Jurkat, Clone E6-1 (cell line): ENCODE measurements at regions not wholly inside any gene's neighbourhood (a gene's known extent, or its start where the extent isn't known, plus 50 kb on each side); places are given as distances from the start of the nearest gene placed in this dataset.

Source experiments
- DNase-seq: peaks from one replicate; pipeline ENCODE4 v3.0.0-alpha.2; 2011; ENCODE audit warnings: low read depth, low spot score
- H3K4me3 ChIP-seq: 2 replicates; pipeline ENCODE4 v1.5.1; 2011; ENCODE audit warnings: mild to moderate bottlenecking, low read length, control low read depth, moderate library complexity

DNA sequence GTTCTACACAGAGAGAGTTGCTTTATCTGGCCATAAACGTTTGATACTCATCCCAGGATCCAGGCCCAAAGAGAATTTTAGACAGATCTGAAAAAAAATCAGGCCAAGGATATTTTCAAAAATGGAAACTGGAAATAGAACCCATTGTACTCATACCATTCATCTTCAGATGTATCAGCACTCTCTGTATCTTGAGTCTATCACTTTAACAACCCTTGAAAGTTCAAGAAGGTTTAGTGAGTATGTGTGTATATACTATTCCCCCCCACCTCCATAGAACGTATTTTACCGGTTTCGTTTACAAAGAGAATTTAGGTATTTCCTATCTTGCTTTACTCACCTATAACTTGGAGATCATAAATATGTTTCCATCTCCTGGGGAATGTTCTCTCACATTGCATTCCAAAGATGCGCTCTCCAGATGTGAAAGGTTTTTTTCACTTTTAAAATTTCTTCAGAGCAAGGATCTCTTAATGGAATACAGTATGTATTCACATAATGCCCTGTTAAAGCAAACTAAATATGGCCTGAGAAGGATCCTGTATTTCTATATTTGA, 105.5 kb upstream of the TUT7 start:
- no peak overlapping the region for H3K4me3 ChIP-seq

DNA sequence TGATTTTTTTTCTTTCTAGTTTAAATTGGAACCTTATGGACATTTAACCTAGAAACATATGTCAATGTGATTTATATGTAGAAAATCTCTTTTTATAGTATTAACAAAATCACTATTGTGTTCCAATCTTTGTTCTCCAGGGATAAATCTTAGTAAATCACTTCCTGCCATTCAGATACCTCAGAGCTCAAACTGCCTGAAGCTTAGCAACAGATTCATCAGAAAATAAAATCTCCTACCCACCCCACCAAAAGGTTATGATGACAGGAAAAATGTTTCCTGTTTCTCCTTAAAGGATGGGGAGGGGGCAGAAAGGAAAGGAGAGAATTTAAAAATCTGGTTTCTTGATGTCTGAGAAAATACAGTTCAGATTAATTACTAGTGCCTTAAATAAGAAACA, 105.0 kb upstream of the TUT7 start:
- H3K4me3 ChIP-seq: no peak overlapping the region
- DNase-seq: no peak

More for the DNA sequence above, 105.5 kb upstream of the TUT7 start:
- DNase-seq: no peak

GRCh38 chr9:86458191-86458855, 104.1 kb upstream of the TUT7 start:
- H3K4me3 ChIP-seq: no peak overlapping the region
- no peak for DNase-seq

DNA sequence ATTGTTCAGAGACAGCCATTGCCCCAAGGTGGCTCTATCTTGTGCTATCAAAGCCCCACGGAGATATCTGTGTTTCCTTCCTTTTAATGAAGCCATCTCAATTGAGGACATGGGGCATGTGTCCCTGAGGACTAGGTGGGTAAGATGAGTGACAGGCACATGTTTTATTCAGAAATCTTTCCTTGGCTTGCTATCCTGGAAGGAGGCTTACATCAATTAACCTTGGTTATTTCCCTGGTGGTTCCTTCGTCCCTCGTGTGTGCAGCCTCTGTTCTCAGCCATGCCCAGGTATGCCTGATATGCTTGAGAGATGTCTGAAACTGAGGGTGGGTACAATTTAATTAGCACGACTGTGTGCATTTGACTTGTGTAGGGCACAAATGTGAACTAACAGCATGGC, 102.2 kb upstream of the TUT7 start:
- DNase-seq: no peak
- H3K4me3 ChIP-seq: no peak overlapping the region

GRCh38 chr9:86454701-86455615, 100.7 kb upstream of the TUT7 start:
- no peak overlapping the region for H3K4me3 ChIP-seq
- no peak for DNase-seq

DNA sequence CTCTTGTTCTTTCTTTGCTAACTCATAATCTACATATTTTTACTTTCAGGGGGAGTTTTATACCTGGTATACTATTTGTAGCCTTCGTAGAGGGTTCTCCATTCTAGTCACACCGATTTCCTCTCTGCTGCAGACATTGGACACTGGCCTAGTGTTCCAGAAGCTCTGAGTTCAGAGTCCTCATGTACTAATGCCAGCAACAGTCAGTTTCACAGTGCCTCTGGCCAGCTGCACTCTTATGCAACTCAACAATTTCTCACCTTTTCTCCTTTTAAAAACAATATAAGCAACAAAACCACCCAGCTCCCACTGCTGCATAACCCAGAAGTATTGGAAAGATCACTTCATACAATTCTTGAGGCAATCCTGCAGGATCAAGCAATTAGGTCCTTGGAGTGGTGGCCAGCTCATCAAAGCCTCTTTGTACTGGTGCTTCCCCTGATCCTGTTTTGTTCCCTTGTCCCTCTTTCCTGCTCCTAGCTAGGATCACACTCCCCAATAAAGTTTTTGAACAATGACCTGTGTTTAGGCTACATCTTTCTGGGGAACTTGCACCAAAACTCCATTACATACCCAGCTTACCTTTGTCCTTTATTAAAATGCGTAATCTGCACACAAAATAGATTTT, 98.1 kb upstream of the TUT7 start:
- DNase-seq: no peak
- no peak overlapping the region for H3K4me3 ChIP-seq

DNA sequence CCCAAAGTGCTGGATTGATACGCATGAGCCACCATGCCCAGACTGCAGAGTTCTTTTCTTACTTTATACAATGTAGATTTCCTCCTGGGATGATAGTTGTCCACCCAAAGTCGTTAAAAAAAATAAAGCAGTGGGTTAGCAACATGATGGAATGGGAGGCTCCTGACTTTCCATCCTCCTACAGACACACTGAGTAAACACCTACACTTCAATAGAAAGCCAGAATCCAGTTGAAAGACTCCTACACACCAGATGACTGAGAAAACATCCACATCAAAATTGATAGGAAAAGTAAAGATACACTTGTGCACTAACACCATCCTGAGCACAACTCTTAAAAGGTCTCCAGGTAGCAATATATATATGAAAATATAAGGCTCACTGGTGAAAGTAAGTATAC, 95.0 kb upstream of the TUT7 start:
- H3K4me3 ChIP-seq: no peak overlapping the region
- no peak for DNase-seq

GRCh38 chr9:86445671-86446070, 91.5 kb upstream of the TUT7 start:
- H3K4me3 ChIP-seq: no peak overlapping the region
- no peak for DNase-seq

GRCh38 chr9:86443992-86444391, 89.8 kb upstream of the TUT7 start:
- DNase-seq: no peak
- H3K4me3 ChIP-seq: no peak overlapping the region

DNA sequence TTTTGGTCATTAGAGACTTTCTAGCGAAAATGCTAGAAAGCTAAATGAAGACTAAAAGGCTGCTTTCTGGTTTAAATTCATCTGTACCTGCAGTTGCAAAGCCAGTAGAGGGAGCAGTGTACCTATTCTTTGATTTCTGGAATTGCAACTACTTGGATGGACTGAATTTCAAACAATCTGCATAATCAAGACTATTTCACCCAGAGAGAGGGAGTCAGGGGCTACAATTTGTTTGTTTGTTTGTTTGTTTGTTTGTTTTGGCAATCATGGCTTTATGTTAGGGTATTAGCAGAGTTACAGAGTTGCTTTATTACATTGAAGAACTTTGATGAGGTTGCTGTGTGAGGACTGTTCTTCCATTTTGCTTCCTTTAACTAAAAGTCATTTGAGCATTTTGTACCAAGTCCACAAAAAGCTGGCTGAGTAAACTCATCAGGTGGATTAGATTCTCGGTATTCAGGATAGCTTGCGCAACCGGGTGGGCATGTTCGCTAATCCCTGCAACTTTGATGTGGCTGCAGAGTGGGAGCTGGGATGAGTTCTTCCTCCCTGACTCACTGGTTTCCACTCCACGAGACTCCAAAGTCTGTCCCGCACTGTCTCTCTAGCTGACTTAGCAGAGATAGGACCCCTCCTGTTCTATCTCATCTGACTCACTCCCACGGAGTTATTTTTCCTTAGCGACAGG, 80.0 kb upstream of the TUT7 start:
- H3K4me3 ChIP-seq: no peak overlapping the region
- DNase-seq: peak; percentile 34

DNA sequence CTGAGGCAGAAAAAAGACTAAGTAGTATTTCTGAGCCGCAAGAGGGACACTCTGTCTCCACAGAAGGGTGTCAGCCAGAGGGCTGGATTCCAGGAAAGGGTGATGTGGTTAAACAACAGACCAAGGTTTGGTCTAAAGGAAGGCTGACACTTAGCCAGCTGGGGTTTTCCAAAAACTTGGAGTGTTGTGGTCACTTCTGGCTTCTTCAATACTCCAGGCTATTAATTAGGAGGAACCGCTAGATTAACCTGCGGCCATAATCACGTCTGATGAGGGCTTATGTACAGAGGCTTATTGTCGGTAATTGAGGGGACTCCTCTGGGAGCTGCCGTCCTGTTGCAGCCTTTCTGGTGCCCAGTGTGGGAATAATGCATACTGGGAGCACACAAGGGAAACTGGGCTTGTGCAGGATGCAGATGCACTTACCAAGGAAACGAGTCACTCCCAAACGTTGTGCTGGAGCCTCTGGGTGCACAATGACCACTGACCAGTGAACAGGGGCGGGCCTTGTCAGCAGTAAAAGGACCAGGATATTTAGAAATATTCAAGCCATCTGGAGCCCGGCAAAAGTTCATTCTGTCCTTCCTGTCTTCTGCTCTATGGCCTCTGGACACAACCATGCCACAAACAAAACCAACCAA, 70.2 kb upstream of the TUT7 start:
- DNase-seq: no peak
- H3K4me3 ChIP-seq: no peak overlapping the region

DNA sequence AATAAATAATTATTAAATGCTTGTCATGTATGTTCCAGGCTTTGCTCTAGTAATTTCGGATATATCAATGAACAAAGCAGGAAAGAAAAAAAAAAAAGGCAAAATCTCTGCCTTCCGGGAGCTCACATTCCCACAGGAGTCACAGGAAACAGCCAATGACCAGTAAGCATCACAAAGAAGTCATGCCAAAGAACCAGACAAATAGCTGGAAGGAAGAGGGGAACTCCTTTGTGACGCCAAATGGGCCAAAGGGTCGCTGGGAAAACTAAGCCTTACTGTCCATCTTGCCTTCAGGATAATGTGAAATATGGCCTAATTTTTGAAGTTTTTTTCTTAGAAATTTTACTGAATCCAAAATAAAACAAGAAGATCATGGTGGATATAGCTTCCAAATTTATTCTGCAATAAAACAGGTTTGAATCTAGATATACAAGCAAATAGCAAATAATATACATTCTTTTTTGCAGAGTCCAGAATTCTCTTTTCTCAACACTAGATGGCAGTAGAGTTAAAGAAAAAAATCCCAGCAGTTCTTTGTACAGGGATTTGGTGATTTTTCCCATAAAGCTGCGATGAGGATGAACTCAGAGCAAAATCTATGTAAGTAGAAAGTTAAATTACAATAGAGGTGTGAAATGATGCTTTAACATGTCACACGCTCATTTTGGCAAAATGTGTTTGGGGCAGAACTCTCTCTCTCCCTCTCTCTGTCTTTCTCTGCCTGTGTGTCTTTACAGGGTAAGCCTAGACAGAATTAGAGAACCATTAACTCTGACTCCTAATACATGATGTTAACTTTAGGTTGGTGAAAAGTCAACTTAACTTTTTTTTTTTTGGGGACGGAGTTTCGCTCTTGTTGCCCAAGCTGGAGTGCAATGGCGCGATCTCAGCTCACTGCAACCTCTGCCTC, 60.0 kb upstream of the TUT7 start:
- H3K4me3 ChIP-seq: no peak overlapping the region
- DNase-seq: no peak

- no peak for DNase-seq
- no peak overlapping the region for H3K4me3 ChIP-seq
Measured at GRCh38 chr9:86410281-86410680, 56.1 kb upstream of the TUT7 start.

- no peak for DNase-seq
Measured at GRCh38 chr9:86408121-86408520, 53.9 kb upstream of the TUT7 start.

GRCh38 chr9:86407022-86407421, 52.8 kb upstream of the TUT7 start:
- DNase-seq: no peak
- H3K4me3 ChIP-seq: no peak overlapping the region

More at GRCh38 chr9:86408121-86408520, 53.9 kb upstream of the TUT7 start:
- H3K4me3 ChIP-seq: no peak overlapping the region

DNA sequence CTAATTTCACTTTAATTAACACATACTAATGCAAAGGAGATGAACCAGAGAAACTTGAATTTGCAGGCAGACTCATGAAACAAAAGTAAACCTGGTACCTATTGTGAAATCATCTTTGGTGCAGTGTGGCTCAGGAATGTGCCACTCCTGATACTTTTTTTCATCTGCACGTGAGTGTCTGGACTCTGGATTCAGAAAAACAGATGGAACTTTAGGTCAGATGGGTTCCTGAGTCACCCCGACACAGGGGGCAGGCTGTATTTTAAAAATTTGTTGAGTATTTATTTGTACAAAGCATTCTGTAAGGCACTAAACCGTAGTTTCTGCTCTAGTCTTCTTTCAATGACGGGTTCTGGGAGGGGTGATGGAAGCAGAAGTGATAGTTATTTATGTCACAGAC, 52.2 kb upstream of the TUT7 start:
- no peak for DNase-seq
- H3K4me3 ChIP-seq: no peak overlapping the region

DNA sequence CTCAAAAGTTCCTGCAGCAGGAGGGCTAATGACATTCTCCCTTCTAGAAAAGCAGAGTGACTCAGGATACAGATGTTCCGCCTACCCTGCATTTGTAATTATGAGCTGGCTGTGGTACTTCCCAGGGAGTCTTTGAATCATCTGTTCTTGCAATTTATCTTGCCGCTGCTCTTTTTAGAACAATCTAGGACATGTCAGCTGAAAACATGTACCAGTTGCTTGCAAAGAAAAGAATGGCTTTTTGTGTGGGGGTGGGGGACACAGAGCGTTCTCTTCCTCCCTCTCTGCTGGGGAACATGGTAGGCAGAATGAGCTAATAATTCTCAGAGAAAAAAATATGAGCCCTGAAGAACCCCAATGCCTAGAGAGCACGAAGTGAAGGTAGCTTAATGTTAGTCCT, 51.7 kb upstream of the TUT7 start:
- no peak for DNase-seq
- no peak overlapping the region for H3K4me3 ChIP-seq

DNA sequence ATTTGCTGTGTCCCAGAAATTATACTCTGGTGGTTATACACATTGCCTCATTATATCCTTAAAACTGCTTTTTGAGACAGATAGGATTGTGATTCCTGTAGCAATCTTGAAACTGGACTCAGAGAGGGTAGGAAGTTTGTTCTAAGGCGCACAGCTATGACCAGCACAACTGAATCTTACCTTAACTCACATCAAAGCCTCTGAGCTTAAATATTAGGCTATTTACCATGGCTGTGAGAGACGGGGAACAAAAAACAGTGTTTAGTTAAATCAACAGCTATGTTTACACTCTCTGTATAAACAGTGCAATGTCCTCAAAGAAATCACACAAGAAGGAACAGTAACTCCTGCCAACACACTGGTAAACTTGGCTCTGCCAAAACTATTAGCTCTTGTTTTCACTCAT, 50.9 kb upstream of the TUT7 start:
- no peak overlapping the region for H3K4me3 ChIP-seq
- DNase-seq: no peak
